Rectal smooth muscle tissue (tissue), 1 donor: ENCODE measurements at regions not wholly inside any gene's neighbourhood (a gene's known extent, or its start where the extent isn't known, plus 50 kb on each side); places are given as distances from the start of the nearest gene placed in this dataset.
"Not testable (repeated sequence)": the region's sequence is repeated elsewhere in the genome, so short reads cannot be mapped to it uniquely, and the experiment has no call there.

Source experiments
- H3K27ac ChIP-seq: one replicate; pipeline ENCODE4 v1.7.0; 2013; ENCODE audit warnings: low read depth, low read length, inconsistent platforms
- H3K27me3 ChIP-seq: one replicate; pipeline ENCODE4 v1.7.0; 2013; ENCODE audit warnings: low read length; ENCODE audit not compliant: control insufficient read depth, insufficient read depth
- H3K36me3 ChIP-seq: one replicate; pipeline ENCODE4 v1.7.0; 2013; ENCODE audit warnings: low read length; ENCODE audit not compliant: control insufficient read depth, insufficient read depth
- H3K4me1 ChIP-seq: one replicate; pipeline ENCODE4 v1.7.0; 2013; ENCODE audit warnings: low read length; ENCODE audit not compliant: control insufficient read depth, insufficient read depth
- H3K4me3 ChIP-seq: one replicate; pipeline ENCODE4 v1.7.0; 2013; ENCODE audit warnings: low read length
- H3K9ac ChIP-seq: one replicate; pipeline ENCODE4 v1.7.0; 2013; ENCODE audit warnings: low read length

GRCh38 chr6:14887986-14888574 lies 357.8 kb upstream of the JARID2 start:
- no peaks in the 10 kb centered on the region for H3K36me3 ChIP-seq
- H3K4me1 ChIP-seq, result no peaks in the 10 kb centered on the region
- no peaks in the 10 kb centered on the region for H3K27me3 ChIP-seq
- H3K27ac ChIP-seq, result no peak overlapping the region
- no peak overlapping the region for H3K4me3 ChIP-seq
- no peak overlapping the region for H3K9ac ChIP-seq

GRCh38 chr6:14888575-14889000 lies 357.3 kb upstream of the JARID2 start:
- Histone ChIP-seq H3K9ac (no peak overlapping the region), H3K4me1 (no peaks in the 10 kb centered on the region), H3K27ac (no peak overlapping the region), H3K4me3 (no peak overlapping the region), H3K27me3 (no peaks in the 10 kb centered on the region), H3K36me3 (no peaks in the 10 kb centered on the region)

GRCh38 chr6:14889188-14889587 lies 356.7 kb upstream of the JARID2 start:
- Histone ChIP-seq H3K36me3 (no peaks in the 10 kb centered on the region), H3K9ac (no peak overlapping the region), H3K27ac (no peak overlapping the region), H3K27me3 (no peaks in the 10 kb centered on the region), H3K4me1 (no peaks in the 10 kb centered on the region), H3K4me3 (no peak overlapping the region)

GRCh38 chr6:14889611-14890593 lies 356.0 kb upstream of the JARID2 start:
- no peak overlapping the region for H3K4me3 ChIP-seq

GRCh38 chr6:14891820-14892375 lies 354.0 kb upstream of the JARID2 start:
- not testable (repeated sequence) for H3K4me3 ChIP-seq, H3K27me3 ChIP-seq, H3K27ac ChIP-seq, H3K4me1 ChIP-seq, H3K36me3 ChIP-seq, H3K9ac ChIP-seq

More at GRCh38 chr6:14889611-14890593, 356.0 kb upstream of the JARID2 start:
- Histone ChIP-seq H3K4me1 (no peaks in the 10 kb centered on the region), H3K27ac (no peak overlapping the region), H3K27me3 (no peaks in the 10 kb centered on the region), H3K36me3 (no peaks in the 10 kb centered on the region), H3K9ac (no peak overlapping the region)

GRCh38 chr6:14894105-14894504 lies 351.8 kb upstream of the JARID2 start:
- Histone ChIP-seq H3K9ac (no peak overlapping the region), H3K36me3 (no peaks in the 10 kb centered on the region), H3K27me3 (no peaks in the 10 kb centered on the region), H3K4me3 (no peak overlapping the region), H3K4me1 (no peaks in the 10 kb centered on the region), H3K27ac (no peak overlapping the region)

GRCh38 chr6:14896475-14896874 lies 349.4 kb upstream of the JARID2 start:
- H3K4me1 ChIP-seq, result no peaks in the 10 kb centered on the region
- no peaks in the 10 kb centered on the region for H3K27me3 ChIP-seq
- H3K36me3 ChIP-seq, result no peaks in the 10 kb centered on the region
- no peak overlapping the region for H3K27ac ChIP-seq
- H3K9ac ChIP-seq, result no peak overlapping the region
- H3K4me3 ChIP-seq, result no peak overlapping the region

- Histone ChIP-seq H3K9ac (no peak overlapping the region), H3K4me1 (no peaks in the 10 kb centered on the region), H3K27me3 (no peaks in the 10 kb centered on the region), H3K4me3 (no peak overlapping the region), H3K36me3 (no peaks in the 10 kb centered on the region), H3K27ac (no peak overlapping the region)
Measured at GRCh38 chr6:14897831-14898230, 348.0 kb upstream of the JARID2 start.

GRCh38 chr6:14899441-14899840 lies 346.4 kb upstream of the JARID2 start:
- H3K9ac ChIP-seq, H3K36me3 ChIP-seq, H3K27me3 ChIP-seq, H3K4me3 ChIP-seq, H3K27ac ChIP-seq, H3K4me1 ChIP-seq: not testable (repeated sequence)

- Histone ChIP-seq H3K4me1 (no peaks in the 10 kb centered on the region), H3K9ac (no peak overlapping the region), H3K36me3 (no peaks in the 10 kb centered on the region), H3K4me3 (no peak overlapping the region), H3K27me3 (no peaks in the 10 kb centered on the region), H3K27ac (no peak overlapping the region)
Measured at GRCh38 chr6:14900919-14901318, 344.9 kb upstream of the JARID2 start.

GRCh38 chr6:14903176-14904038 lies 342.5 kb upstream of the JARID2 start:
- no peaks in the 10 kb centered on the region for H3K27me3 ChIP-seq
- no peak overlapping the region for H3K9ac ChIP-seq
- no peaks in the 10 kb centered on the region for H3K36me3 ChIP-seq
- no peak overlapping the region for H3K4me3 ChIP-seq
- H3K4me1 ChIP-seq, result no peaks in the 10 kb centered on the region
- no peak overlapping the region for H3K27ac ChIP-seq

- Histone ChIP-seq H3K27ac (no peak overlapping the region), H3K9ac (no peak overlapping the region), H3K27me3 (no peaks in the 10 kb centered on the region), H3K4me3 (no peak overlapping the region), H3K36me3 (no peaks in the 10 kb centered on the region), H3K4me1 (peaks cover under 1% of the 10 kb centered on the region)
Measured at GRCh38 chr6:14905201-14905600, 340.7 kb upstream of the JARID2 start.
